Liver (tissue), 8 donors: ENCODE measurements at regions not wholly inside any gene's neighbourhood (a gene's known extent, or its start where the extent isn't known, plus 50 kb on each side); places are given as distances from the start of the nearest gene placed in this dataset.

Experiments used
- DNase-seq: peaks from one replicate; pipeline ENCODE4 v3.0.0-alpha.2; 2017; ENCODE audit warnings: low spot score
- H3K27ac ChIP-seq, 2 donors: one replicate each; pipeline ENCODE4 v1.7.0; 2013; ENCODE audit warnings: inconsistent platforms in 2 of 2, low read length in 2 of 2, control low read depth in 1 of 2, low read depth in 1 of 2, mild to moderate bottlenecking in 1 of 2
- H3K27me3 ChIP-seq, 4 donors: one replicate each; pipeline versions ENCODE4 v1.6.1 to v1.7.0; 2013; ENCODE audit warnings: low read length in 3 of 4, inconsistent platforms in 1 of 4, mild to moderate bottlenecking in 1 of 4, moderate library complexity in 1 of 4; ENCODE audit not compliant: control insufficient read depth in 4 of 4, insufficient read depth in 4 of 4
- H3K36me3 ChIP-seq, 4 donors: one replicate each; pipeline versions ENCODE4 v1.6.1 to v1.7.0; 2013; ENCODE audit warnings: low read length in 3 of 4, mild to moderate bottlenecking in 3 of 4, low read depth in 1 of 4, moderate library complexity in 1 of 4; ENCODE audit not compliant: control insufficient read depth in 4 of 4, insufficient read depth in 3 of 4
- H3K4me1 ChIP-seq, 4 donors: one replicate each; pipeline versions ENCODE4 v1.6.1 to v1.7.0; 2013; ENCODE audit warnings: low read length in 3 of 4, mild to moderate bottlenecking in 3 of 4, moderate library complexity in 1 of 4; ENCODE audit not compliant: control insufficient read depth in 4 of 4, insufficient read depth in 4 of 4
- H3K4me3 ChIP-seq, 3 donors: one replicate each; pipeline versions ENCODE4 v1.6.1 to v1.7.0; 2013; ENCODE audit warnings: low read length in 3 of 3, control low read depth in 1 of 3, low read depth in 1 of 3, mild to moderate bottlenecking in 1 of 3
- H3K9ac ChIP-seq, 2 donors: one replicate each; pipeline ENCODE4 v1.7.0; 2013; ENCODE audit warnings: low read length in 2 of 2, mild to moderate bottlenecking in 2 of 2, moderate library complexity in 2 of 2, control low read depth in 1 of 2, low read depth in 1 of 2
- H3K9me3 ChIP-seq, 4 donors: one replicate each; pipeline versions ENCODE4 v1.6.1 to v1.7.0; 2013; ENCODE audit warnings: low read length in 3 of 4; ENCODE audit not compliant: control insufficient read depth in 4 of 4
- CTCF ChIP-seq: fragments of 150-350 bp; IDR thresholded peaks from 2 replicates; pipeline ENCODE4 v1.5.1; 2017; ENCODE audit warnings: improper control_type of control experiment, low read depth, low read length; ENCODE audit not compliant: missing input control
- EGR1 ChIP-seq, 2 donors: IDR thresholded peaks; 2 replicates each; pipeline ENCODE4 v1.6.1; 2016 to 2018; ENCODE audit warnings: antibody characterized with exemption in 2 of 2, low read depth in 2 of 2
- FOXA2 ChIP-seq: IDR thresholded peaks from 2 replicates; pipeline ENCODE4 v1.6.1; 2016; ENCODE audit warnings: antibody characterized with exemption
- HNF4A ChIP-seq, 2 donors: conservative IDR thresholded peaks; 2 replicates each; pipeline ENCODE4 v1.6.1; 2016; ENCODE audit warnings: antibody characterized with exemption in 2 of 2, mild to moderate bottlenecking in 2 of 2
- HNF4G ChIP-seq: IDR thresholded peaks from 2 replicates; pipeline ENCODE4 v1.6.1; 2016; ENCODE audit warnings: antibody characterized with exemption
- JUND ChIP-seq, 2 donors: IDR thresholded peaks; 2 replicates each; pipeline ENCODE4 v1.6.1; 2016; ENCODE audit warnings: antibody characterized with exemption in 2 of 2
- MAX ChIP-seq: IDR thresholded peaks from 2 replicates; pipeline ENCODE4 v1.6.1; 2016; ENCODE audit warnings: antibody characterized with exemption
- RAD21 ChIP-seq, 2 donors: IDR thresholded peaks; 2 replicates each; pipeline ENCODE4 v1.6.1; 2016; ENCODE audit warnings: antibody characterized with exemption in 2 of 2, mild to moderate bottlenecking in 2 of 2
- REST ChIP-seq: IDR thresholded peaks from 2 replicates; pipeline ENCODE4 v1.6.1; 2016; ENCODE audit warnings: antibody characterized with exemption, mild to moderate bottlenecking
- RXRA ChIP-seq, 2 donors: IDR thresholded peaks; 2 replicates each; pipeline ENCODE4 v1.6.1; 2017 to 2018; ENCODE audit warnings: antibody characterized with exemption in 2 of 2, mild to moderate bottlenecking in 1 of 2
- SP1 ChIP-seq: IDR thresholded peaks from 2 replicates; pipeline ENCODE4 v1.6.1; 2018; ENCODE audit warnings: antibody characterized with exemption, mild to moderate bottlenecking
- TAF1 ChIP-seq: conservative IDR thresholded peaks from 2 replicates; pipeline ENCODE4 v1.6.1; 2016; ENCODE audit warnings: antibody characterized with exemption, mild to moderate bottlenecking
- YY1 ChIP-seq: IDR thresholded peaks from 2 replicates; pipeline ENCODE4 v1.6.1; 2016; ENCODE audit warnings: antibody characterized with exemption, mild to moderate bottlenecking
- ZBTB33 ChIP-seq: IDR thresholded peaks from 2 replicates; pipeline ENCODE4 v1.6.1; 2016; ENCODE audit warnings: antibody characterized with exemption
- WGBS: extraction: QIAGEN DNeasy Blood & Tissue Kit; methylation state at CpG from one replicate; pipeline ENCODE4 v1.1.7; 2013; 5-methylcytosine and 5-hydroxymethylcytosine counted together
- donor health status: healthy.
- donor health status: healthy.
- donor health status: healthy.
- donor health status: healthy.
- donor health status: healthy.

GRCh38 chr10:124318811-124319210 is 99.9 kb downstream of the OAT start:
- Histone ChIP-seq H3K9ac (no peak overlapping the region), H3K4me1 (no peaks in the 10 kb centered on the region), H3K27me3 (no peaks in the 10 kb centered on the region), H3K27ac (no peak overlapping the region), H3K4me3 (no peak overlapping the region), H3K36me3 (no peaks in the 10 kb centered on the region), H3K9me3 (no peaks in the 10 kb centered on the region)
- no peak for DNase-seq
- TF ChIP-seq SP1 (no peak), TAF1 (no peak), JUND (IDR thresholded peaks at IDR 0.05) (no peak), REST (no peak), CTCF (no peak), YY1 (no peak), RAD21 (IDR thresholded peaks at IDR 0.05) (no peak), FOXA2 (no peak)
- WGBS, result 89% methylated on average over 8 of the region's 8 CpGs

- H3K9me3 ChIP-seq, result no peaks in the 10 kb centered on the region
- H3K4me1 ChIP-seq, result no peaks in the 10 kb centered on the region
- no peak for DNase-seq
- no peak overlapping the region for H3K4me3 ChIP-seq
- no peaks in the 10 kb centered on the region for H3K36me3 ChIP-seq
- no peak overlapping the region for H3K27ac ChIP-seq
- no peaks in the 10 kb centered on the region for H3K27me3 ChIP-seq
- TF ChIP-seq FOXA2, result no peak
- no peak for TF ChIP-seq HNF4G
- no peak overlapping the region for H3K9ac ChIP-seq
- 84% methylated on average over 15 of the region's 15 CpGs for whole genome bisulfite sequencing
Observed at GRCh38 chr10:124318076-124318475, 100.6 kb downstream of the OAT start.

GRCh38 chr10:124316326-124316725 is 102.4 kb downstream of the OAT start:
- Histone ChIP-seq H3K27ac (no peak overlapping the region), H3K27me3 (no peaks in the 10 kb centered on the region), H3K4me3 (no peak overlapping the region), H3K36me3 (no peaks in the 10 kb centered on the region), H3K9ac (no peak overlapping the region), H3K9me3 (no peaks in the 10 kb centered on the region), H3K4me1 (no peaks in the 10 kb centered on the region)
- WGBS, result 84% methylated on average over 4 of the region's 4 CpGs
- no peak for DNase-seq
- no peak for TF ChIP-seq HNF4A (conservative IDR thresholded peaks at IDR 0.05)
- TF ChIP-seq REST, result no peak
- no peak for TF ChIP-seq HNF4G
- TF ChIP-seq FOXA2, result no peak
- no peak for TF ChIP-seq EGR1 (IDR thresholded peaks at IDR 0.05; ENCODE audit: low read depth in 2 of 2)
- no peak for TF ChIP-seq ZBTB33
- TF ChIP-seq YY1, result no peak
- TF ChIP-seq RAD21 (IDR thresholded peaks at IDR 0.05), result no peak
- TF ChIP-seq RXRA (IDR thresholded peaks at IDR 0.05), result no peak
- TF ChIP-seq SP1, result no peak
- TF ChIP-seq MAX, result no peak
- no peak for TF ChIP-seq JUND (IDR thresholded peaks at IDR 0.05)
- no peak for TF ChIP-seq CTCF
